ENCODE measurements at regions not wholly inside any gene's neighbourhood (a gene's known extent, or its start where the extent isn't known, plus 50 kb on each side); places are given as distances from the start of the nearest gene placed in this dataset.
"Not testable (repeated sequence)": the region's sequence is repeated elsewhere in the genome, so short reads cannot be mapped to it uniquely, and the experiment has no call there.

DNA sequence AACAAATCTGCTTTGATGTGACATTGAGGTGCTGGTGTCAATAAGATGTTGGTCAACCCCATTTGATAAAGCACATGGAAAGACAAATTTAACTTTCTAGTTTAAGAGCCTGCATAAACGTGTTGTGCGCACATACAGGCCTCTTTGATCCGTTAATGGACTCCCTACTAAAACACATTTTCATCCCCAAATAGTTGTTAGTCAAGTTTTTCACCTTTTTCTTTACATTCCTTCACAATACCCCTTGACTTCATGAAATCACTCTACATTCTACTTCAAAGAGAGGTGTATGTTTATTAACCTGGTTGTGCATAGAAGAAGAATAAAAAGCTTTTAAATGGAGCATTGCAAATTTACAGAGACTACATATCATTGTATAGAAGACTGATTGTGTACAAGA is 180.3 kb downstream of the HDGFL1 start:
- peaks cover 2% of the 10 kb centered on the region for H3K9me3 Mint-ChIP-seq
- ATAC-seq, result no peak
- no peak overlapping the region for H3K27ac Mint-ChIP-seq
- H3K4me1 Mint-ChIP-seq, result no peaks in the 10 kb centered on the region
- no peaks in the 10 kb centered on the region for H3K27me3 Mint-ChIP-seq
- no peaks in the 10 kb centered on the region for H3K36me3 Mint-ChIP-seq
- H3K4me3 Mint-ChIP-seq, result no peak overlapping the region

DNA sequence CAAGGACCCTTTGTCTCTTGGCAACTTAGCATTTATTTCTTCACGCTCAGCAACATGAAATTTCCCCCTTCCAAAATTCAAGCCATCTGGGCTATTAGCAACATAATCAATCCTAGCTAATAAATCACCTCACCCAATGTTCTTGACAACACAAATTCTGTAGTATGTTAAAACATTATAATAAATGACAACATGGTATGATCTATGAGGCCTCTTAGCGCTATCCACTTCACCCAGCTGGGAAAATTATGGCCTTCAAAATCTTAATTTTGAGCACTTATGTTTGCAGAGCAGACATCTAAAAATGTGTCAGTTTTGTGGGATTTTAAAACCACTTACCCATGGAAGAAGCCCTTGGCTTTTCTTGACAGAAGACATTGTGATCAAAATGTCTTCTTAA is 181.9 kb downstream of the HDGFL1 start:
- Mint-ChIP-seq H3K27ac (no peak overlapping the region), H3K36me3 (no peaks in the 10 kb centered on the region), H3K27me3 (no peaks in the 10 kb centered on the region), H3K9me3 (no peaks in the 10 kb centered on the region), H3K4me3 (no peak overlapping the region), H3K4me1 (no peaks in the 10 kb centered on the region)
- ATAC-seq, result no peak

DNA sequence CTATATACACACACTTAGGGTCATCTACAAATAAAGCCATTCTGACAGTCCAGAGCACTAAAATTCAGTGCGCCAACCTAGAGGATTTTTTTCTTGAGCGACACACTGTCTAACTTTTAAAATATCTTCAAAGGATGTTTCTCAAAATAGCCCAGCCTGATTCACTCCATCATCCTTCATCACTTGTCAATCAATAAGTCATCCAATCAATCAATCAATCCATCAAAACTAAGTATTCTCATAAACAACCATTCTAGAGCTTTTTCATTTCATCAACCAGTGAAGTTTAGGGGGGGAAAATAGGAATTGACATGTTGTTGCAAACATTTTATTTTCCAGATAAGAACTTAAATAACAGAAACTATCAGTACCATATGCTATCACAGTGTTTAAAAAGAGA is 183.2 kb downstream of the HDGFL1 start:
- Mint-ChIP-seq H3K4me3 (no peak overlapping the region), H3K4me1 (no peaks in the 10 kb centered on the region), H3K36me3 (no peaks in the 10 kb centered on the region), H3K9me3 (no peaks in the 10 kb centered on the region), H3K27me3 (no peaks in the 10 kb centered on the region), H3K27ac (no peak overlapping the region)
- ATAC-seq, result no peak

DNA sequence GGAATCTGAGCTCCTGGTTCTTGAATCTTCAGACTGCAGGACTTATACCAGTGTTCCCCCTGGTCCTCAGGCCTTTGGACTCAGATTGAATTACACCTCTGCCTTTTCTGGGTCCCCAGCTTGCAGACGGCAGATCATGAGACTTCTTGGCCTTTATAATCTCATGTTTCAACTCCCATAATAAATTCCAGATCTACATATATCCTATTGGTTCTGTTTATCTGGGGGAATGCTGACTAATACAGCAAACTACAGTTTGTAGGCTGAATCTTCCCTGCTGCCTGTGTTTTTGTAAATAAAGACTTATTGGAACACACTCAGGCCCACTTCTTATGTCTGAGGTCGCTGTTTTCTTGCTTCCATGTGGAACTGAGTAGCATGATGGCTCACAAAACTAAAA is 184.7 kb downstream of the HDGFL1 start:
- no peak overlapping the region for H3K27ac Mint-ChIP-seq
- H3K9me3 Mint-ChIP-seq, result no peaks in the 10 kb centered on the region
- no peak for ATAC-seq
- H3K4me1 Mint-ChIP-seq, result no peaks in the 10 kb centered on the region
- H3K4me3 Mint-ChIP-seq, result no peak overlapping the region
- no peaks in the 10 kb centered on the region for H3K27me3 Mint-ChIP-seq
- no peaks in the 10 kb centered on the region for H3K36me3 Mint-ChIP-seq

DNA sequence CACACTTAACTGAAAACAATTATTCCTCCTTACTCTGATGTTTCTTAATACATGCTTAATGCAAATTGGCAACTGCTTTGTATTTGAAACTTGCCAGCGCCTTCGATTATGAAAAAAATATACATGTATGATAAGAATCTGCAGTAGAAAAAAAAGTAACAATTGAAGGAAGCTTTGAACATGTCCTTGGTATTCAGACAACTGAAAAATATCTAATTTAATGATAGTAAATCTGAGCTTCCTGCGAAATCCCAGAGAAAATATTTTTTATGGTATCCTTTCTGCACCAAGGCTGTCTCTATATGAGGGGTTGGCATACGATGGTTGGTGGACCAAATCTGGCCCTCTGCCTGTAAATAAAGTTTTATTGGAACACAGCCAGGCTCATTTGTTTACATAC is 186.2 kb downstream of the HDGFL1 start:
- Mint-ChIP-seq H3K36me3 (no peaks in the 10 kb centered on the region), H3K27me3 (no peaks in the 10 kb centered on the region), H3K9me3 (no peaks in the 10 kb centered on the region), H3K4me3 (no peak overlapping the region), H3K4me1 (no peaks in the 10 kb centered on the region), H3K27ac (no peak overlapping the region)
- ATAC-seq, result no peak

DNA sequence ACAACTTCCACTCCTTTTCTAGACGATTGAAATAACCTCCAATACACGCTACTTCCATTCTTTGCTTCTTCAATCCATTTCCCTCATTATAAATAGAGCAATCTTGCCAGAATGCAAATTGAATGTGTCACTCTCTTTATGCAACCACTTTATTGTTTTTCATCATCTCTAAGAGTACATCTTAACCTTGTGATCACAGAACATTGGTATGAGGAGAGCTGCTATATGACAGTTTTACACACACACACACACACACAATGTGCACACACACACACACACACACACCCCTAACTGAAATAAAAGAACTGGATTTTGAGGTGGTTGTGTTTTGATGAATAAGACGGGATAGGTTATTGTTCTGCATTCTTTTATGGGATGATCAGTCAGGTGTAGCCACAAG is 187.0 kb downstream of the HDGFL1 start:
- no peak for ATAC-seq
- Mint-ChIP-seq H3K27ac (no peak overlapping the region), H3K27me3 (no peaks in the 10 kb centered on the region), H3K4me1 (no peaks in the 10 kb centered on the region), H3K4me3 (no peak overlapping the region), H3K9me3 (no peaks in the 10 kb centered on the region), H3K36me3 (no peaks in the 10 kb centered on the region)

DNA sequence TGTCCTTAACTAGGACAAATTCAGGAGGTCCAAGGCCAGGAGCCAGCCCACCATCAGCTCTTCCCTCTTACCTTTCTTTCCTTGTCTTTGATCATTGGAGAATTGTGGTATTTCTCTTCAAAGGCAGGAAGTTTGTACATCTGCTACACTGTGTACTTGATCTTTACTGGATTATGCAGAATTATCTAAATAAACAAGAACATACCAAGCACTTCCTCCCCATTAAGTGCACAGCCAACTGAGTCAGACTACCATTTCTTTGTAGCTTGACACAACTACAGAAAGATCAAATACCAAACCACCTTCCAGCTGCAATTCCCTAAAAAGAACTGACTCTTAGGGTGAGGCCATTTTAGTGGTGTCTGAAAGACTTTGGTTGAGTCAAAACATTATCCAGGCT is 195.1 kb downstream of the HDGFL1 start:
- ATAC-seq, result no peak
- no peak overlapping the region for H3K4me3 Mint-ChIP-seq
- H3K4me1 Mint-ChIP-seq, result no peaks in the 10 kb centered on the region
- peaks cover 14% of the 10 kb centered on the region for H3K9me3 Mint-ChIP-seq
- H3K36me3 Mint-ChIP-seq, result no peaks in the 10 kb centered on the region
- no peak overlapping the region for H3K27ac Mint-ChIP-seq
- no peaks in the 10 kb centered on the region for H3K27me3 Mint-ChIP-seq

DNA sequence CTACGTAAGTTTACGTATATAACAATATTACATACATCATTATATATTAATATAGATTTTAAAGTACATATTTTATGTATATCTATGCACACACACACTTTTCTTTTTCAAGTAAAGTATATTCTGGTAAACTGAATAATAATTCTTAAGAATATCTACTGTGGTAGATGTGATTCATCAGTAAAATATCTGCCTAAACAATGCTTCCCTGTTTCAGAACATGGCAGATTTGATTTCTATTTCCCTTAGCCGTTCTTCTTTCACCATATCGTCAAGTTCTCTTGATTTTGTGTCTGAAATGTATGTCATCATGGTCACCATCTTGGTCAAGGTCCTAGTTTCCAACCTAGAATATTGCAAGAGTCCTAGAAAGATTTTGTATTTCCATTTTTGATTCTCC is 195.6 kb downstream of the HDGFL1 start:
- Mint-ChIP-seq H3K27ac (no peak overlapping the region), H3K4me1 (no peaks in the 10 kb centered on the region), H3K27me3 (no peaks in the 10 kb centered on the region), H3K9me3 (peaks cover 15% of the 10 kb centered on the region), H3K36me3 (no peaks in the 10 kb centered on the region), H3K4me3 (no peak overlapping the region)
- no peak for ATAC-seq

DNA sequence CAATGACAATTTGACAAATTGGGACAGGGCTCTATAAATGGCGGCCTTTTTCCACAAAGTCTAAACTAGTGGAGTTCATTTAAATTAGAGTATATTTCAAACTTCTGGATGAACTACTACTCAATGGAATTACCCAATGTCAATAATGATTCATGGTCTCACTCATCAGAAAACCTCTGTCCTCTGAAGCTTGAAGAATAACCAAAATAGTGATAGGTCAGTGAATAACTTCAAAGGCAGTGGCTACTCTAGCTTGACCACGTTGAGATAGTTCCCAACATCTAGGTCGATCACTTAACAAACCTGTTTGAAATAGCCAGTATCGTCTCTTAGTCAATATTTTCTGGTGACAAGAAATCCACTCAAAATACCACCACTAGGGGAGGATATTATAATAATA is 197.6 kb downstream of the HDGFL1 start:
- ATAC-seq, result no peak
- no peaks in the 10 kb centered on the region for H3K4me1 Mint-ChIP-seq
- H3K27ac Mint-ChIP-seq, result no peak overlapping the region
- no peaks in the 10 kb centered on the region for H3K27me3 Mint-ChIP-seq
- no peaks in the 10 kb centered on the region for H3K36me3 Mint-ChIP-seq
- peaks cover 16% of the 10 kb centered on the region for H3K9me3 Mint-ChIP-seq
- H3K4me3 Mint-ChIP-seq, result no peak overlapping the region

DNA sequence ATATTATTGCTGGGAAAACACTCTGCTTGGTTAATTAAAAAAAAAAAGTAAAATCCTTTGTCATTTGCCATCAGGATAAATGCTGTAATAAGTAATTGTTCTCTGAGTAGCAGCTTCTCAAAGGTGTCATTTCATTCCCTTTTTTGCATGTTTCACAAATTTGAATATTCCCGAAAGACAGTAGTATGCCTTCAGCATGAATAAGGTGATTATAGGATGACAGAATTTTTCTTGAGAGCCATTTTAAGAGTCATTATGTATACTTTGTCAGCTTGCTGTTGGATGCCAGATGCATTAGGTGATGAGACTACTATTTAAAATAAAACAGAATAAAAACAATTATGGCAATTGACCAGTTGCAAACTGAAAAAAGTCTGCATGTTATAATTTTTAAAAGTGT is 200.7 kb downstream of the HDGFL1 start:
- Mint-ChIP-seq H3K4me1 (no peaks in the 10 kb centered on the region), H3K4me3 (no peak overlapping the region), H3K9me3 (peaks cover 11% of the 10 kb centered on the region), H3K36me3 (no peaks in the 10 kb centered on the region), H3K27ac (no peak overlapping the region), H3K27me3 (no peaks in the 10 kb centered on the region)
- ATAC-seq, result no peak

DNA sequence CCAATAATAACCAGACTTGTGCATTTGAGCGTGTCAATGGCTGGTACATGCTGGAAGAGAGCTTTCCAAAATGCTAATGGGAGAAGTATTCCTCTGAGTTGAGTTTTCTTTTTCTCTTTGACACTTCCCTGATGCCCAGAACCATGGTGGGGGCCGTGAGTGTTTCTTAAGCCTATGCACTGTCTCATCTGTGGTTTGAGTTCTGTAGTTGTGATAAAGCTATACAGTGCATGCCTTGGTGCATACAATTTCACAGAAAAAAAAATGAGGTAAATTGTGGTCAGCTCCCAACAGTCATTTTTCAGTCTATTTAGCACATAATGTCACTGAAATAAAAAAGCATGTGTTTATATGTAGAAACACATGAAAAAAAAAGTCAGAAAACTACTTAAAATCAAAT is 204.8 kb downstream of the HDGFL1 start:
- Mint-ChIP-seq H3K27me3 (no peaks in the 10 kb centered on the region), H3K27ac (no peak overlapping the region)

DNA sequence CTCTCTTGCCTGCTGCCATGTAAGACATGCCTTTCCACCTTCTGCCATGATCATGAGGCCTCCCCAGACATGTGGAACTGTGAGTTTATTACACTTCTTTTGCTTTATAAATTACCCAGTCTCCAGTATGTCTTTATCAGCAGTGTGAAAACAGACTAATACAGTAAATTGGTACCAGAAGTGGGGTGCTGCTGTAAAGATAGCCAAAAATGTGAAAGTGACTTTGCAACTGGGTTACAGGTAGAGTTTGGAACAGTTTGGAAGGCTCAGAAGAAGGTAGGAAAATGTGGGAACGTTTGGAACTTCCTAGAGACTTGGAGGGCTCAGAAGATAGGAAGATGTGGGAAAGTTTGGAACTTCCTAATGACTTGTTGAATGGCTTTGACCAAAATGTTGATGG is 209.1 kb downstream of the HDGFL1 start:
- not testable (repeated sequence) for H3K4me1 Mint-ChIP-seq, H3K36me3 Mint-ChIP-seq, H3K4me3 Mint-ChIP-seq, ATAC-seq, H3K27ac Mint-ChIP-seq, H3K27me3 Mint-ChIP-seq
- H3K9me3 Mint-ChIP-seq, result peaks cover 11% of the 10 kb centered on the region

More for the DNA sequence above, 204.8 kb downstream of the HDGFL1 start:
- no peak overlapping the region for H3K4me3 Mint-ChIP-seq
- H3K36me3 Mint-ChIP-seq, result no peaks in the 10 kb centered on the region
- H3K4me1 Mint-ChIP-seq, result no peaks in the 10 kb centered on the region
- H3K9me3 Mint-ChIP-seq, result peaks cover 14% of the 10 kb centered on the region
- no peak for ATAC-seq

DNA sequence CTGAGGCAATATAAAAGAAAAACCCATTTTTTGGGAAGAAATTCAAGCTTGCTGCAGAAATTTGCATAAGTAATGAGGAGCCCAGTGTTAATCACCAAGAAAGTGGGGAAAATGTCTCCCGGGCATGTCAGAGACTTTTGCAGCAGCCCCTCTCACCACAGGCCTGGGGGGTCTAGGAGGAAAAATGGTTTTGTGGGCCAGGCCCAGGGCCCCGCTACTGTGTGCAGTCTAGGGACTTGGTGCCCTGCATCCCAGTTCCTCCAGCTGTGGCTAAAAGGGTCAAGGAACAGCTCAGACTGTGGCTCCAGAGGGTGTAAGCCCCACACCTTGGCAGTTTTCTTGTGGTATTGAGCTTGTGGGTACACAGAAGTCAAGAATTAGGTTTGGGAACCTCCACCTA is 209.7 kb downstream of the HDGFL1 start:
- Mint-ChIP-seq H3K36me3 (no peaks in the 10 kb centered on the region), H3K27ac (no peak overlapping the region), H3K4me3 (no peak overlapping the region), H3K27me3 (no peaks in the 10 kb centered on the region), H3K9me3 (peaks cover 11% of the 10 kb centered on the region), H3K4me1 (no peaks in the 10 kb centered on the region)
- no peak for ATAC-seq

DNA sequence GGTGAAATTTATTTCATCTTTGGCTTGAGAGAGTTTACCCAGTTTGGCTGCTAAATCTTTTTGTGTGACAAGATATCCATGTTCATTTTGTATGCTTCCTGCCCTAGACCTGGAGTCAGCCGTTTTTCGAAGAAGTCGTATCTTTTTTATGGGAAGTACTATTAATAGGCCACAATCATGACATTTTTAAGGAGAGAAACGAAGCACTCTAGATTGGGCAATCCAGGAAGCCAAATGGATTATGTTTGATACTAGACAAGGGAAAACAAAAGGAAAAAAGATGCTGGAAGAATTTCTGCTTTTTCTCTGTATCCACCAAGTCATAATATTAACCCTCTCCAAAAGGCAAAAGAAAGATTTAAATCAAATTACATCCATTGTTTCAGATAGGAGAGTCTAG is 214.6 kb downstream of the HDGFL1 start:
- no peaks in the 10 kb centered on the region for H3K27me3 Mint-ChIP-seq
- H3K27ac Mint-ChIP-seq, result no peak overlapping the region
- H3K4me3 Mint-ChIP-seq, result no peak overlapping the region
- H3K9me3 Mint-ChIP-seq, result peaks cover 5% of the 10 kb centered on the region
- no peaks in the 10 kb centered on the region for H3K4me1 Mint-ChIP-seq
- ATAC-seq, result no peak
- no peaks in the 10 kb centered on the region for H3K36me3 Mint-ChIP-seq

DNA sequence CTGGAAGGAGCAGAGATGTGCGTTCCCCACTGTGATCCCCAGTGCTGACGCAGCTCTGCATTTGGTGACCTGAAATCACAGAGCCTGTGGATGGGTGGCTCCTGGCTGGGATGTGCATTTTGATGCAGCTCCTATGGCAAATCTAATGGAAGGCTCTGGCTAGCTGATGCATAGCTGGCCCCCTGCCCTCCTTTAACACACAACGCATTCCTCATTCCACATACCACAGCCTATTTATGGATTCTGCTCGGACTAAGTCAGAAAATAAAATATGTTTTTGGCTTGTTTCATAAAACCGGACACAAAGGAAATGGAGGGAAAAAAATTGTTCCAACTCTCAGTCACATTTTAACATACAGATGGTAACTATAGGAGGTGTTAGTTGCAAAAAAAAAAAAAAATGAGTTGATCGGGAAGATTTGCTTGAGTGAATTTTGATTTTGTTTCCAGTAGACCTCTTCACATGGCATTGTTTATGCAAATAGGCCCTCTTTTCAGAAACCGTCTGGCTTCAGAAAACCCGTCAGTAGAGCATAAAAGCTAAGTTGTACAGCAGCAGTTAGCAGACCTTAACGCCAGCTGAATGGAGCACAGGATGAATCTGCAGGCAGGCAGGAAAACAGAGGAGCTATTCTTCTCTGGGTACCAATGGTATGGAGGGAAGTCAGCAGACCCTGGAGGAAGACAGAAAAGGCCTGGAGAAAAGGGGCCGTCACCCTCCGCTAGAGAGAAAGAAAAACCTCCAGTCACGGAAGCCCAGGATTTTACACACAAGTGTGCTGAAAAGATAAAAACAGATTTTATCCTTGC is 215.4 kb downstream of the HDGFL1 start:
- Mint-ChIP-seq H3K9me3 (peaks cover 4% of the 10 kb centered on the region), H3K4me1 (no peaks in the 10 kb centered on the region), H3K4me3 (no peak overlapping the region), H3K27me3 (no peaks in the 10 kb centered on the region), H3K36me3 (no peaks in the 10 kb centered on the region), H3K27ac (no peak overlapping the region)
- no peak for ATAC-seq

DNA sequence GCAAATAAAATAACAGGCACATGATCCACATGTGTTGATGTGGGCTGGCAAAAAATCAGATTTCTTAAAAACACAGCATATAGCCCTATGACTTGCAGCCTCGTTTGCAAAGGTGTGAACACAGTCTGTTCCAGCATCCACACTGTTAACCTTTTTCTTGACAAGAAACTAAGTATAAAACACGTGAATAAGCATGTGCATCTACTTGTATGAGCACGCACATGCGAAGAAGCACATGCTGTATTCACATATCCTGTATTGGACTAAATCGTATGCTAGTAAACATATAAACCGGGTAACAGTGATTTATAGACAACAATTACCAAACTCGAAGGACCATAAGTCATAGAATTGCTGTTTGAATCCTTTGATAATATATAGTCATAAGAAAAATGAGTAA is 218.7 kb downstream of the HDGFL1 start:
- Mint-ChIP-seq H3K4me1 (no peaks in the 10 kb centered on the region), H3K27me3 (no peaks in the 10 kb centered on the region), H3K4me3 (no peak overlapping the region), H3K9me3 (peaks cover 11% of the 10 kb centered on the region), H3K36me3 (no peaks in the 10 kb centered on the region), H3K27ac (no peak overlapping the region)
- no peak for ATAC-seq

DNA sequence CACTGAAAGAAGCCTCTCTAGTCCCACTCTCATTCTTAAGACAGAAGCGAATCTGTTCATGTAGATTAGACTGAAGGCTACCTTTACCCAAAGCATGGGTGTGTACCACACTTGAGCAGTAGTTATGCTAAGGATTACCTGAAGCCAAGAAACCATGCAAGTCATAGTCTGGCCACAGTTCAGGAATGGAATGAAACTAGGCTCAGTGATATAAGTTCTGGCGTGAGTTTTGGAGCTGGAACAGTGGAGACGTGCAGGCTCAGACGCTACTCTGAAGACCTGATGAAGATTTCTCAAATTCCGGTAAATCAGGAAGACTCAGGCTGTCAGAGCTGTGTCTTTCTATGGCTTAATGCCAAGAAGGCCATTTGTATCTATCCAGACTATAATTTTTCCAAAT is 219.9 kb downstream of the HDGFL1 start:
- Mint-ChIP-seq H3K27ac (no peak overlapping the region), H3K4me3 (no peak overlapping the region), H3K36me3 (no peaks in the 10 kb centered on the region), H3K4me1 (no peaks in the 10 kb centered on the region), H3K9me3 (peaks cover 17% of the 10 kb centered on the region), H3K27me3 (no peaks in the 10 kb centered on the region)
- ATAC-seq, result no peak
